ENCODE measurements at regions not wholly inside any gene's neighbourhood (a gene's known extent, or its start where the extent isn't known, plus 50 kb on each side); places are given as distances from the start of the nearest gene placed in this dataset.
"Not testable (repeated sequence)": the region's sequence is repeated elsewhere in the genome, so short reads cannot be mapped to it uniquely, and the experiment has no call there.

- FAIRE-seq = no peak
- TF ChIP-seq POLR2A (IDR thresholded peaks at IDR 0.05; ENCODE audit: low read depth, low read length) = no peak
- DNase-seq (ENCODE audit: insufficient read length, low spot score) = no peak
Observed at GRCh38 chr12:25311506-25311905, 60.8 kb upstream of the KRAS start.

GRCh38 chr12:25310071-25310470 is 59.3 kb upstream of the KRAS start:
- not testable (repeated sequence) for DNase-seq (ENCODE audit: insufficient read length, low spot score); FAIRE-seq

GRCh38 chr12:25308756-25309155 is 58.0 kb upstream of the KRAS start:
- FAIRE-seq (no peak), DNase-seq (ENCODE audit: insufficient read length, low spot score) (no peak)
- TF ChIP-seq POLR2A (IDR thresholded peaks at IDR 0.05; ENCODE audit: low read depth, low read length) = no peak

- TF ChIP-seq POLR2A (IDR thresholded peaks at IDR 0.05; ENCODE audit: low read depth, low read length) = no peak
- FAIRE-seq = no peak
- no peak for DNase-seq (ENCODE audit: insufficient read length, low spot score)
Observed at GRCh38 chr12:25307818-25308217, 57.1 kb upstream of the KRAS start.

- FAIRE-seq = no peak
Observed at GRCh38 chr12:25301798-25302197, 51.1 kb upstream of the KRAS start.

More at GRCh38 chr12:25301798-25302197, 51.1 kb upstream of the KRAS start:
- DNase-seq (ENCODE audit: insufficient read length, low spot score) = no peak
- no peak for TF ChIP-seq POLR2A (IDR thresholded peaks at IDR 0.05; ENCODE audit: low read depth, low read length)
